Left cardiac atrium (tissue), 4 donors: ENCODE measurements at regions not wholly inside any gene's neighbourhood (a gene's known extent, or its start where the extent isn't known, plus 50 kb on each side); places are given as distances from the start of the nearest gene placed in this dataset.
"Not testable (repeated sequence)": the region's sequence is repeated elsewhere in the genome, so short reads cannot be mapped to it uniquely, and the experiment has no call there.

Experiments used
- ATAC-seq, 2 donors: fragments of 200-7000 bp; cut with Tn5 transposase; one replicate each; pipeline ENCODE4 v1.9.1; 2020; ENCODE audit warnings: mild to moderate bottlenecking in 2 of 2, moderate library complexity in 2 of 2
- DNase-seq: peaks from one replicate; pipeline ENCODE4 v3.0.0-alpha.2; 2020
- intact Hi-C, 2 donors: fragments of 100-400 bp; cut with DNase I; formaldehyde crosslinking; loops; one replicate each; pipeline versions ENCODE4 v1.14.1 to v1.15.1; 2022 to 2023
- donor health status: DM: no; HTN: yes; CAD: no.
- donor health status: DM: no; HTN: yes; CAD: no; lungs with severe emphysema.
- donor health status: DM: yes; HTN: yes; CAD: no.
- donor health status: Dilated cardiomyopathy.

GRCh38 chr5:159650803-159651202 lies 265.5 kb upstream of the ADRA1B start:
- no peak for DNase-seq
- ATAC-seq, result peak; percentile 49 to 65
- intact Hi-C loops, result no loop called here

GRCh38 chr5:159655757-159656409 lies 260.4 kb upstream of the ADRA1B start:
- ATAC-seq, result no peak
- intact Hi-C loops, result no loop called here
- DNase-seq, result no peak

GRCh38 chr5:159657298-159657697 lies 259.0 kb upstream of the ADRA1B start:
- ATAC-seq (no peak), DNase-seq (no peak)
- intact Hi-C loops, result no loop called here

GRCh38 chr5:159657771-159658170 lies 258.5 kb upstream of the ADRA1B start:
- DNase-seq (no peak), ATAC-seq (peak; percentile 20 to 27)
- intact Hi-C loops, result no loop called here

GRCh38 chr5:159658266-159658925 lies 257.9 kb upstream of the ADRA1B start:
- no peak for DNase-seq
- intact Hi-C loops, result no loop called here

GRCh38 chr5:159660401-159660800 lies 255.9 kb upstream of the ADRA1B start:
- intact Hi-C loops, result no loop called here
- ATAC-seq (peak in 1 of 2 donors; percentile 84), DNase-seq (no peak)

More at GRCh38 chr5:159658266-159658925, 257.9 kb upstream of the ADRA1B start:
- ATAC-seq, result no peak

GRCh38 chr5:159663986-159664385 lies 252.3 kb upstream of the ADRA1B start:
- ATAC-seq, result no peak
- DNase-seq, result no peak
- intact Hi-C loops, result no loop called here

- DNase-seq (no peak), ATAC-seq (no peak)
- intact Hi-C loops, result no loop called here
These were observed 249.0 kb upstream of the ADRA1B start for GRCh38 chr5:159667286-159667685.

GRCh38 chr5:159668556-159668955 lies 247.7 kb upstream of the ADRA1B start:
- DNase-seq (no peak), ATAC-seq (no peak)
- intact Hi-C loops, result no loop called here

GRCh38 chr5:159669559-159669958 lies 246.7 kb upstream of the ADRA1B start:
- intact Hi-C loops, result no loop called here
- no peak for ATAC-seq
- DNase-seq, result no peak

GRCh38 chr5:159671886-159672285 lies 244.4 kb upstream of the ADRA1B start:
- intact Hi-C loops, result no loop called here
- no peak for ATAC-seq

GRCh38 chr5:159673538-159673937 lies 242.7 kb upstream of the ADRA1B start:
- no peak for DNase-seq
- intact Hi-C loops, result no loop called here
- no peak for ATAC-seq

More at GRCh38 chr5:159671886-159672285, 244.4 kb upstream of the ADRA1B start:
- no peak for DNase-seq

- no peak for DNase-seq
- intact Hi-C loops, result no loop called here
- ATAC-seq, result no peak
These were observed 237.5 kb upstream of the ADRA1B start for GRCh38 chr5:159678657-159679392.

- intact Hi-C loops, result no loop called here
- DNase-seq (no peak), ATAC-seq (no peak)
These were observed 236.2 kb upstream of the ADRA1B start for GRCh38 chr5:159680095-159680494.

GRCh38 chr5:159681661-159682060 lies 234.6 kb upstream of the ADRA1B start:
- intact Hi-C loops, result no loop called here
- DNase-seq (no peak), ATAC-seq (no peak)

- ATAC-seq, result no peak
- DNase-seq, result no peak
- intact Hi-C loops, result no loop called here
These were observed 233.7 kb upstream of the ADRA1B start for GRCh38 chr5:159682623-159683022.

GRCh38 chr5:159687892-159688291 lies 228.4 kb upstream of the ADRA1B start:
- ATAC-seq, intact Hi-C loops, DNase-seq: not testable (repeated sequence)

- ATAC-seq (peak in 1 of 2 donors; percentile 38), DNase-seq (no peak)
- intact Hi-C loops, result no loop called here
These were observed 220.5 kb upstream of the ADRA1B start for GRCh38 chr5:159695741-159696294.

- no peak for DNase-seq
- ATAC-seq, result no peak
- intact Hi-C loops, result no loop called here
These were observed 218.8 kb upstream of the ADRA1B start for GRCh38 chr5:159697530-159697929.

GRCh38 chr5:159698322-159698721 lies 218.0 kb upstream of the ADRA1B start:
- intact Hi-C loops, result no loop called here
- ATAC-seq, result no peak
- no peak for DNase-seq
